GM12875 (cell line): ENCODE measurements at regions not wholly inside any gene's neighbourhood (a gene's known extent, or its start where the extent isn't known, plus 50 kb on each side); places are given as distances from the start of the nearest gene placed in this dataset.

Experiments
- H3K4me3 ChIP-seq: one replicate; pipeline ENCODE4 v1.5.1; 2011; ENCODE audit warnings: low read depth, low read length, control low read depth
- TF ChIP-seq, protein P1 (sequence below): IDR thresholded peaks from 2 replicates; pipeline ENCODE4 v1.5.1; 2011; ENCODE audit warnings: low read depth, mild to moderate bottlenecking, control low read depth, inconsistent platforms, low read length, moderate library complexity, borderline replicate concordance; ENCODE audit not compliant: insufficient read depth

DNA sequence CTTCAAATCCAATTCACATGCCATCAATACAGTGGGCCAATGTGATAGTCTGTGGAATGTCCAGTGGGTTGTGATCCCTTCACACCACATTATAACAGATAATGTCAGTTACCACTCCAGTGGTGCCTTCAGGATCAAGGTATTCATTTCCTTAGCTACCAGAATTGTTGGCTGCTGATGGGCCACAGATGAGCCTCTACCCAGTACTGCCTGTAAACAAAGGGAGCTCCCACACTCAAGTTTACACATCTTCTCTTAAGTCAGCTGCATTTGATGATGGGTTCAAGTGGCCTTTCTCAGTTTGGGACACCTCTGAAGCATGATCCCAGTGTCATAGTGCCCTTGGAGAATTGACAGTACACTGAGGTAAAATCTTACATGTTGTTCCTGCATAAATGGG is 477.0 kb upstream of the CD180 start:
- TF ChIP-seq, protein P1, sequence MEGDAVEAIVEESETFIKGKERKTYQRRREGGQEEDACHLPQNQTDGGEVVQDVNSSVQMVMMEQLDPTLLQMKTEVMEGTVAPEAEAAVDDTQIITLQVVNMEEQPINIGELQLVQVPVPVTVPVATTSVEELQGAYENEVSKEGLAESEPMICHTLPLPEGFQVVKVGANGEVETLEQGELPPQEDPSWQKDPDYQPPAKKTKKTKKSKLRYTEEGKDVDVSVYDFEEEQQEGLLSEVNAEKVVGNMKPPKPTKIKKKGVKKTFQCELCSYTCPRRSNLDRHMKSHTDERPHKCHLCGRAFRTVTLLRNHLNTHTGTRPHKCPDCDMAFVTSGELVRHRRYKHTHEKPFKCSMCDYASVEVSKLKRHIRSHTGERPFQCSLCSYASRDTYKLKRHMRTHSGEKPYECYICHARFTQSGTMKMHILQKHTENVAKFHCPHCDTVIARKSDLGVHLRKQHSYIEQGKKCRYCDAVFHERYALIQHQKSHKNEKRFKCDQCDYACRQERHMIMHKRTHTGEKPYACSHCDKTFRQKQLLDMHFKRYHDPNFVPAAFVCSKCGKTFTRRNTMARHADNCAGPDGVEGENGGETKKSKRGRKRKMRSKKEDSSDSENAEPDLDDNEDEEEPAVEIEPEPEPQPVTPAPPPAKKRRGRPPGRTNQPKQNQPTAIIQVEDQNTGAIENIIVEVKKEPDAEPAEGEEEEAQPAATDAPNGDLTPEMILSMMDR = no peak
- no peak overlapping the region for H3K4me3 ChIP-seq

DNA sequence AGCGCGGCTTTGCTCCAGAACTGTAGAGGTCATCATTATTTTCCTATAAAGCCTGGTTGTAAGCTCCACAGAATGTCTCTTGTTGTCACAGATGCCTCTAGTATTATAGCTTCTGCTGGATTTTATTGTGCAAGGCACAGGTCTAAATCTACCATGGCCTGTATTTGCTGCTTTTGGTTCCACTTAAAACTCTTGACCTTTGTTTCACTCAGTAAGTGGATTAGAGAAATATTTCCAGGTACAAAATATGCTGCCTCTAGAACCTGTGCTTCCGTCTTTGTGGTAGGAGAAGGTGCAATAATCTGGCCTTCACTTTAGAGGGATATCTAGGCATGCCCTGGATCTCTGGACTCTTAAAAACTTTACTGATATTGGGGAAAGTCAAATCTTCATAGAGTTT is 476.6 kb upstream of the CD180 start:
- no peak overlapping the region for H3K4me3 ChIP-seq
- TF ChIP-seq, protein P1 = no peak

DNA sequence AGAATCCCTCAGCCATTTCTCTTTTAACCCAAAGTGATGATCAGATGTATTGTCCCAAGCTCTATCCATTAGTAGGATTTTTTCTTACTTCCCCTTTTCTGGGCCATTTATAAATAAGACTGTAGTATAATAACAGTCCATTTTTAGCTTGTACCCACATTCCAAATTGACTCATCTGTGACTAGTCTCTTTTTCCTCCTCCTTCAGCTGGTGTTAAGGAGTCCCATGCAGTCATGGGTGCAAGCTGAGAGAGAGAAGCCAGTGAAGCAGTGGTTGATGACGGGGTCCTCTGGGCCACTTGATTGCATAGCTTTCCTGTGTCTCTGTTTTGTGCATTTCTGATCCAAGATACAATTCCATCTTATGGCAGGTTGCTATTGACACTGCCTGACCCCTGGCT is 476.0 kb upstream of the CD180 start:
- no peak overlapping the region for H3K4me3 ChIP-seq
- TF ChIP-seq, protein P1 = no peak

DNA sequence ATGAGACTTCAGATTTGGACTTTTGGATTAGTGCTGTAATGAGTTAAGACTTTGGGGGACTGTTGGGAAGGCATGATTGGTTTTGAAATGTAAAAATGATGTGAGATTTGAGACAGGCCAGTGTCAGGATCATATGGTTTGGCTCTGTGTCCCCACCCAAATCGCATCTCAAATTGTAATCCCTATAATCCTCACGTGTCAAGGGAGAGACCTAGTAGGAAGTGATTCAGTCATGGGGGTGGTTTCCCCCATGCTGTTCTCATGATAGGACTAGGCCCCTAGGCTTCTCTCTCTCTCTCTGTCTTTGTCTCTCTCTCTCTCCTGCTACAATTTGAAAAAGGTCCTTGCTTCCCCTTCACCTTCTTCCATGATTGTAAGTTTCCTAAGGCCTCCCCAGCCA is 473.3 kb upstream of the CD180 start:
- TF ChIP-seq, protein P1 = no peak
- no peak overlapping the region for H3K4me3 ChIP-seq

DNA sequence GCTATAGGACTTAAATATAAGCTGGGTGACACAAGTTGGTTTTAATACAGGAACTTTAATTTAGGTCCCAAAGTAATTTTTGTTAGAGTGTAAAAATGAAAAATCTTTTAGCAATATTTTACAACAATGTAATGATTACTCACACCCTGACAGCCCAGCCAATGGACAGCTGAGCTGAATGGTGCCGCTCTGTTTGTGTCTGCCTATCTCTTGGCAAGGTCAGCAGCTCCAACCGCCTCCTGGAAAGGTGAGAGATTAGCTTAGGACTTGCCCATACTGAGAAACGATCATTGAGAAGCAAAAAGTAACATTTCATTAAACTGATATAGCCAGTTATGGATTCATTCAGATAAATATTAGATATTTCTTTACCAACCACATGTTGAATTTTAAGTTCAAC is 463.6 kb upstream of the CD180 start:
- TF ChIP-seq, protein P1 = no peak
- no peak overlapping the region for H3K4me3 ChIP-seq

DNA sequence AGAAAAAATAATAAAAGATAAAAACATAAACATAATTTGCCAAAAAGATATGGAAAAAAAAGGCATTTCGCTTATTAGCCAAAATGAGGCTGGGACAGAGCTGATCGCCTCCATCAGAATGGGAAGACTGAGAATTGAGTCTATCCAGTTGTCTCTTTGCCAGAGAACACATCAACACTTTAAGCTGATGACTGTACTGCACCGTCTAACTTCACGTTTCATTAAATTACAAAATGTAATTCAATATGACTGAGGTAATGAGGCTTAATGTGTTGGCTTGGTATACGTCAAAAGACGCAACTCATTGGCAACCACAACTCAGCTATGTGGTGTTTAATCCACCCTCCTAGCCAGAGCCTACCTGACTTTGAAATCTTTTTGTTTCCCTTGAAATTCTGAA is 462.7 kb upstream of the CD180 start:
- TF ChIP-seq, protein P1 = no peak
- H3K4me3 ChIP-seq = no peak overlapping the region

DNA sequence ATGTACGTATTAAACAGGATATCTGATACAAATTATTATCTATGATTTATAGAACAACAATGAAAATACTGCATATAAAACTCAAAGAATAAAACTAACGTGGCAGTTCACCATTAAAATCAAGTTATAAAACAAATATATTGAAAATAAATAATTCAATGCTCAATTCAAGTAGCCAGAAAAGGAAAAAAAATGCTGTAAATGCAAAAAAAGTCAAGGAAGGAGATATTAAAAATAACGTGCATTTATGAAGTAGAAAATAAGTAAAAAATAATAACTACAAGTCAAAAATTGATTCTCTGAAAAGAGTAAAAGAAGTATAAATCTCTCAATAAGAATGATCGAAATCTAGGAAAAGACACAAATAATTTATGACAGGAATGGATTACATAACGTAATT is 460.5 kb upstream of the CD180 start:
- TF ChIP-seq, protein P1 = no peak
- no peak overlapping the region for H3K4me3 ChIP-seq
